ENCODE measurements at regions not wholly inside any gene's neighbourhood (a gene's known extent, or its start where the extent isn't known, plus 50 kb on each side); places are given as distances from the start of the nearest gene placed in this dataset.

- Mint-ChIP-seq H3K4me3 (no peak overlapping the region), H3K27ac (no peak overlapping the region), H3K36me3 (no peaks in the 10 kb centered on the region), H3K27me3 (no peaks in the 10 kb centered on the region), H3K4me1 (ENCODE audit: unreplicated experiment) (peaks cover 8% of the 10 kb centered on the region), H3K9me3 (no peaks in the 10 kb centered on the region)
- no peak for TF ChIP-seq CTCF (conservative IDR thresholded peaks at IDR 0.05)
- DNase-seq (ENCODE audit: extremely low spot score, unreplicated experiment), result no peak
These were observed 593.4 kb upstream of the NETO1 start for GRCh38 chr18:73461038-73461779.

GRCh38 chr18:73458186-73458964, 590.6 kb upstream of the NETO1 start:
- Mint-ChIP-seq H3K4me1 (ENCODE audit: unreplicated experiment) (peaks cover 8% of the 10 kb centered on the region), H3K36me3 (no peaks in the 10 kb centered on the region), H3K27ac (peak overlapping the region; percentile 17), H3K27me3 (no peaks in the 10 kb centered on the region), H3K9me3 (no peaks in the 10 kb centered on the region), H3K4me3 (no peak overlapping the region)
- no peak for DNase-seq (ENCODE audit: extremely low spot score, unreplicated experiment)
- TF ChIP-seq CTCF (conservative IDR thresholded peaks at IDR 0.05), result no peak

- no peak for TF ChIP-seq CTCF (conservative IDR thresholded peaks at IDR 0.05)
- H3K27me3 Mint-ChIP-seq, result no peaks in the 10 kb centered on the region
- H3K27ac Mint-ChIP-seq, result no peak overlapping the region
- H3K4me1 Mint-ChIP-seq (ENCODE audit: unreplicated experiment), result peaks cover 3% of the 10 kb centered on the region
- no peak overlapping the region for H3K4me3 Mint-ChIP-seq
- no peak for DNase-seq (ENCODE audit: extremely low spot score, unreplicated experiment)
- no peaks in the 10 kb centered on the region for H3K36me3 Mint-ChIP-seq
- no peaks in the 10 kb centered on the region for H3K9me3 Mint-ChIP-seq
These were observed 588.9 kb upstream of the NETO1 start for GRCh38 chr18:73456643-73457042.

GRCh38 chr18:73452866-73453265, 585.1 kb upstream of the NETO1 start:
- no peaks in the 10 kb centered on the region for H3K4me1 Mint-ChIP-seq (ENCODE audit: unreplicated experiment)
- no peak for TF ChIP-seq CTCF (conservative IDR thresholded peaks at IDR 0.05)

GRCh38 chr18:73446502-73446901, 578.7 kb upstream of the NETO1 start:
- Mint-ChIP-seq H3K9me3 (no peaks in the 10 kb centered on the region), H3K4me3 (no peak overlapping the region), H3K36me3 (no peaks in the 10 kb centered on the region), H3K27ac (no peak overlapping the region), H3K27me3 (no peaks in the 10 kb centered on the region), H3K4me1 (ENCODE audit: unreplicated experiment) (no peaks in the 10 kb centered on the region)
- DNase-seq (ENCODE audit: extremely low spot score, unreplicated experiment), result no peak
- no peak for TF ChIP-seq CTCF (conservative IDR thresholded peaks at IDR 0.05)

More at GRCh38 chr18:73452866-73453265, 585.1 kb upstream of the NETO1 start:
- Mint-ChIP-seq H3K9me3 (no peaks in the 10 kb centered on the region), H3K4me3 (no peak overlapping the region), H3K36me3 (no peaks in the 10 kb centered on the region), H3K27me3 (no peaks in the 10 kb centered on the region), H3K27ac (no peak overlapping the region)
- no peak for DNase-seq (ENCODE audit: extremely low spot score, unreplicated experiment)

All from type B pancreatic cell (in vitro differentiated cells).